OCI-LY7 (cell line): ENCODE measurements at regions not wholly inside any gene's neighbourhood (a gene's known extent, or its start where the extent isn't known, plus 50 kb on each side); places are given as distances from the start of the nearest gene placed in this dataset.

Experiments used
- BruUV-seq: library from RNA; stranded (reverse); fragments of 400-500 nt; replicated peaks from 2 replicates; lab custom pipeline; 2021; lab: Mats Ljungman, UMichigan
- CTCF ChIA-PET: fragments of 300-600 bp; sonication (Branson Sonifier 250); formaldehyde crosslinking; loops from one replicate; lab custom pipeline; 2022; ENCODE audit warnings: antibody characterized with exemption; ENCODE audit not compliant: unreplicated experiment; lab: Charles Lee
- POLR2A ChIA-PET: fragments of 300-600 bp; sonication (Branson Sonifier 250); formaldehyde crosslinking; loops from one replicate; lab custom pipeline; 2022; ENCODE audit warnings: antibody characterized with exemption; lab: Charles Lee
- DNase-seq: peaks from one replicate; pipeline ENCODE4 v3.0.0-alpha.2; 2015; ENCODE audit warnings: low spot score
- H2AFZ ChIP-seq: fragments of 200-600 bp; sonication (generic), shearing (Covaris generic); 2 replicates; pipeline ENCODE4 v1.6.1; 2014; ENCODE audit warnings: mild to moderate bottlenecking, antibody characterized with exemption, low read length, moderate library complexity
- H3K27ac ChIP-seq: fragments of 200-600 bp; sonication (generic); 2 replicates; pipeline ENCODE4 v1.5.1; 2014; ENCODE audit warnings: mixed run types, low read depth, mild to moderate bottlenecking, moderate library complexity, low read length, inconsistent platforms; ENCODE audit not compliant: poor library complexity, severe bottlenecking
- H3K36me3 ChIP-seq: fragments of 200-600 bp; sonication (generic); 2 replicates; pipeline ENCODE4 v1.6.1; 2014; ENCODE audit warnings: mild to moderate bottlenecking, antibody characterized with exemption, low read length, moderate library complexity, mixed read lengths; ENCODE audit not compliant: insufficient read depth
- H3K4me1 ChIP-seq: fragments of 200-600 bp; sonication (generic); 2 replicates; pipeline ENCODE4 v1.5.1; 2014; ENCODE audit warnings: mild to moderate bottlenecking, low read length; ENCODE audit not compliant: insufficient read depth, poor library complexity, severe bottlenecking
- H3K4me2 ChIP-seq: fragments of 200-600 bp; sonication (generic); 2 replicates; pipeline ENCODE4 v1.6.1; 2014; ENCODE audit warnings: mild to moderate bottlenecking, low read length
- H3K4me3 ChIP-seq: fragments of 200-600 bp; sonication (generic); 2 replicates; pipeline ENCODE4 v1.5.1; 2014; ENCODE audit warnings: mild to moderate bottlenecking, low read depth, low read length; ENCODE audit not compliant: poor library complexity, severe bottlenecking
- H3K79me2 ChIP-seq: fragments of 200-600 bp; sonication (generic); 2 replicates; pipeline ENCODE4 v1.6.1; 2016; ENCODE audit warnings: low read depth, mild to moderate bottlenecking, low read length, moderate library complexity, mixed read lengths; ENCODE audit not compliant: insufficient read depth
- H3K9me2 ChIP-seq: fragments of 200-600 bp; sonication (generic); 2 replicates; pipeline ENCODE4 v1.6.1; 2016; ENCODE audit warnings: mild to moderate bottlenecking, low read length, mixed read lengths; ENCODE audit not compliant: insufficient read depth
- H3K9me3 ChIP-seq: fragments of 200-600 bp; sonication (generic); 2 replicates; pipeline ENCODE4 v1.6.1; 2014; ENCODE audit warnings: mild to moderate bottlenecking, mixed run types, low read length, mixed read lengths
- H4K20me1 ChIP-seq: fragments of 200-600 bp; sonication (generic); 2 replicates; pipeline ENCODE4 v1.6.1; 2014; ENCODE audit warnings: mild to moderate bottlenecking, antibody characterized with exemption, low read length, moderate library complexity, mixed read lengths; ENCODE audit not compliant: insufficient read depth
- CTCF ChIP-seq: fragments of 200-600 bp; sonication (generic); conservative IDR thresholded peaks from 2 replicates; pipeline ENCODE4 v1.5.1; 2014; ENCODE audit warnings: mild to moderate bottlenecking, antibody characterized with exemption, low read length, moderate library complexity, mixed read lengths
- EZH2phosphoT487 ChIP-seq: fragments of 200-600 bp; sonication (generic); IDR thresholded peaks from 2 replicates; pipeline ENCODE4 v1.6.1; 2018; ENCODE audit warnings: low read depth, borderline replicate concordance, mild to moderate bottlenecking, mixed run types, antibody characterized with exemption, low read length, moderate library complexity, mixed read lengths
- intact Hi-C: fragments of 100-400 bp; cut with micrococcal nuclease; formaldehyde crosslinking; loops from one replicate; pipeline ENCODE4 v1.10.0; 2022; ENCODE audit not compliant: unreplicated experiment

DNA sequence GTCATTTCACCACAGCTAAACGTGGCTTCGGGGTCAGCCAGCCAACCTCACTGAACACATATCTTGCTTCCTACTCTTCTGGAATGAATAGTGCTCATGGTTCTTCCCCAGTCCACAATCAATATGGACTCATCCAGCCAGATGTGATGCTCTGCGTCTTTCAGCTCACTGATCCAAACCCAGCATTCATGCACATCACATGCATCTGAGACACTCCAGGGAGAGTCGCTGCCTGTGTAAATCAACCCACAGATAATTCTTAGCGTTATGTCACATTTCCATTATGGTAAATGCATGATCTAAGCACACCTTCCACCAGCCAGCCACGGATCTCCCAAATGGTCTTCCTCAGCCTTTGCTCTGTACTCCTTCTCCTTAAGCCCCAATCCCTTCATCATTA lies 306.7 kb upstream of the CHAC2 start:
- intact Hi-C loops, result no loop called here
- TF ChIP-seq EZH2phosphoT487 (no peak), CTCF (no peak)
- Histone ChIP-seq H3K27ac (no peak overlapping the region), H3K4me1 (no peaks in the 10 kb centered on the region), H3K4me3 (no peak overlapping the region), H2AFZ (no peak overlapping the region), H3K9me2 (no peaks in the 10 kb centered on the region), H3K9me3 (no peaks in the 10 kb centered on the region), H3K36me3 (no peaks in the 10 kb centered on the region), H3K4me2 (no peak overlapping the region), H3K79me2 (no peaks in the 10 kb centered on the region), H4K20me1 (no peaks in the 10 kb centered on the region)
- no peak for DNase-seq
- no TSS peak for BruUV-seq
- POLR2A ChIA-PET, result interaction anchor here (1.0 to 1.1 kb wide), 2 partner anchors 11 to 16 kb away, joined by 3 read pairs; no protein-coding TSS in a partner anchor
- CTCF ChIA-PET, result no interaction called here

DNA sequence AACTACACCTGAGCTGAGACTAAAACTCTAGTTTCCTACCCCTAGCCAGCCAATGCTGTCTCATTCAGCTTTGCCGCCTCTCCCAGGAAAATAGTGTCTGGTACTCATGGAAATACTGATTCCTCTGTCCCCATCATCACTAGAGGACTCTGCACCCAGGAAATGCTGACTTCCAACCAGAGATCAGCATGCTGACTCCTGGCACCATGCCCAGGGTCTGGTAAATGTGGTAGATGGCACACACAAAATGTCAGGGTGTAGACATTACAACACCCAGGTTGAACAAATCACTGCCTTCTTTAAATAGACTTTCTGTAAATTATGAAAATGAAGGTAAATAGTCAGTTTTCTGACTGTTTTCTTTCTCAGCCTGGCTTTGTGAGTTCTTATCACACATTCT lies 307.3 kb upstream of the CHAC2 start:
- Histone ChIP-seq H3K36me3 (no peaks in the 10 kb centered on the region), H3K4me3 (no peak overlapping the region), H3K9me3 (no peaks in the 10 kb centered on the region), H2AFZ (no peak overlapping the region), H3K4me2 (no peak overlapping the region), H3K79me2 (no peaks in the 10 kb centered on the region), H3K9me2 (no peaks in the 10 kb centered on the region), H4K20me1 (no peaks in the 10 kb centered on the region), H3K4me1 (no peaks in the 10 kb centered on the region), H3K27ac (no peak overlapping the region)
- DNase-seq, result no peak
- TF ChIP-seq EZH2phosphoT487 (no peak), CTCF (no peak)
- POLR2A ChIA-PET, result interaction anchor here (1.0 to 1.1 kb wide), 2 partner anchors 10 to 15 kb away, joined by 3 read pairs; no protein-coding TSS in a partner anchor
- intact Hi-C loops, result no loop called here
- BruUV-seq, result no TSS peak
- CTCF ChIA-PET, result no interaction called here

DNA sequence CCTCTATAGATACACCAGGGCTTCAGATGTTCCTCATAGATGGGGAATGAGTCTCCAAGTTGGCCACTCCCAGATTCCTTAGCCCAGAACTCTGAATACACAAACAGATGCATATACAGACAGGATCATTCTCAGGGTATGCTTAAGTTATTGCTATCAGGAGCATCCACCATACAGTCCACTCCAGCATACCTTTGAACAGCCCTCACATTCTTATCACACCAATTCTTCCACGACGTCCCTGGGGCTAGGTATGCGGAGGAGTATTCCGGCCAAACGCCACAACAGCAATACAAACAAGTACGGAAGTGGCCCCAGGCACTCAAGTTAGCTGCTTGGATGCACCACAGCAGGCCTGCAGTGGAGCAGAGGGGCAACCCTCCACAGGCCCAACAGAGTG lies 312.5 kb upstream of the CHAC2 start:
- no peaks in the 10 kb centered on the region for H3K4me1 ChIP-seq
- no peaks in the 10 kb centered on the region for H3K36me3 ChIP-seq
- no peak for DNase-seq
- TF ChIP-seq EZH2phosphoT487, result no peak
- no peak for TF ChIP-seq CTCF
- no peak overlapping the region for H2AFZ ChIP-seq
- no peaks in the 10 kb centered on the region for H3K79me2 ChIP-seq
- H4K20me1 ChIP-seq, result no peaks in the 10 kb centered on the region
- H3K4me3 ChIP-seq, result no peak overlapping the region
- H3K4me2 ChIP-seq, result no peak overlapping the region
- H3K9me2 ChIP-seq, result no peaks in the 10 kb centered on the region
- no peaks in the 10 kb centered on the region for H3K9me3 ChIP-seq
- intact Hi-C loops, result no loop called here
- ChIA-PET POLR2A (no interaction called here), CTCF (no interaction called here)
- no TSS peak for BruUV-seq
- no peak overlapping the region for H3K27ac ChIP-seq
